GM21515 (cell line): ENCODE measurements at regions not wholly inside any gene's neighbourhood (a gene's known extent, or its start where the extent isn't known, plus 50 kb on each side); places are given as distances from the start of the nearest gene placed in this dataset.
A peak's percentile ranks its signal among the peaks of the same experiment; 100 is the strongest.

Source experiments
- ATAC-seq: cut with Tn5 transposase; IDR thresholded peaks from one replicate; pipeline ENCODE4 v1.9.1; 2021; ENCODE audit not compliant: unreplicated experiment

GRCh38 chr11:116563028-116563711 lies 209.6 kb downstream of the BUD13 start:
- ATAC-seq = no peak

DNA sequence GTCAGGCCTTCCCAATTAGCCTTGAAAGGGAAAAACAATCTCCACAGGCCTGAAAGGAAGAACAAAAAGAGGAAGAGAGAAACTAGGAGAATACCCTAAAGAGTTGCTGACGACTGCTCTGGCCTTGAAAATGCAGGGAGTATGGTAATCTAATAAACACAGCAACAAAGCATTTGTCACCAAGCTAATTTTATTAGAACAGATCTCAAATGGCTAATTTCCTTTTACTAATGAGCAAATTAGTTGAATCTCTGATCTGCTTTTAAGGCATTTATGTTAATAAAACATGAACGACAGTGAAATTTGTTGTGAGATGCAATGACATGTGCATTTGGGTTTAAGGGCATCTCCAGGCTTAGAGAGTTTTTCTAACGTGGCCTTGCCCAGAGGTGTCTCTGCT lies 212.2 kb downstream of the BUD13 start:
- ATAC-seq = no peak

GRCh38 chr11:116558504-116559211 lies 214.1 kb downstream of the BUD13 start:
- no peak for ATAC-seq

GRCh38 chr11:116557282-116557681 lies 215.5 kb downstream of the BUD13 start:
- ATAC-seq = no peak

GRCh38 chr11:116556483-116556882 lies 216.3 kb downstream of the BUD13 start:
- no peak for ATAC-seq

DNA sequence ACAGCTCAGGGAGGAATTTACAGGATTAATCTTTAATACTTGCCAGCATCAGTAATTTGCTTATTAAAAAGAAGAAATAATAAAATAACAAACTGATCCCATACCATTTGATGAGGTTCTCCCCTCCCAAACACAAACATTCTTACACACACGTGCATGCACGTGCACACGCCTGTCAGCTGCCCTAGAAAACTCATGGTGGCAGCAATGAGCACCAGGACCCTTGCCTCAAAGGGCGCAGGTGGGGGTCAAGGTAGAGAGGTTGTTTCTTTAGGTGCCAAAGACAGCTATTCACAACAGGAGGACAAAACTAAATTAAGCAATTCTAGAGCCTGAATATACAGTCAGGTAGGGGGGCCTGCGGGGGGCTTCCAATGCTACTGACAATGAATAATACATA lies 219.3 kb downstream of the BUD13 start:
- ATAC-seq = no peak

DNA sequence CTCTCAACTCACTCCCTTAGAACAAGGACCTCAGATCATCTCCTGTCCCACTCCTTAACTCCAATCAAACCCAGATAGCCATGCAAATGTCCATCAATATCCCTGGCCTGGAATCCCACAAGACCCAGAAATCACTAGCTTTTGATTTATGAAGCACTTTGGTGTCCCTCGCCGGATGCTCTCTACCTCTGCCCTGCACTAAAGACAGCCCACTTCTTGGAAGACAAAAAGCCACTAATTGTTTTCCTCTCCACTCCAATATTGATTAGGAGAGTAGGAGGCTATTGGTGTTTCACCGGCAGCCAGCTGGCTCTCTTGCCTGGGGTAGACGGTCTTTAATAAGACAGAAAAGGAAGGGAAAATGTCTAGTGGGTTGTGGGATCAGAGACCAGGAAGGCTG lies 221.2 kb downstream of the BUD13 start:
- no peak for ATAC-seq

DNA sequence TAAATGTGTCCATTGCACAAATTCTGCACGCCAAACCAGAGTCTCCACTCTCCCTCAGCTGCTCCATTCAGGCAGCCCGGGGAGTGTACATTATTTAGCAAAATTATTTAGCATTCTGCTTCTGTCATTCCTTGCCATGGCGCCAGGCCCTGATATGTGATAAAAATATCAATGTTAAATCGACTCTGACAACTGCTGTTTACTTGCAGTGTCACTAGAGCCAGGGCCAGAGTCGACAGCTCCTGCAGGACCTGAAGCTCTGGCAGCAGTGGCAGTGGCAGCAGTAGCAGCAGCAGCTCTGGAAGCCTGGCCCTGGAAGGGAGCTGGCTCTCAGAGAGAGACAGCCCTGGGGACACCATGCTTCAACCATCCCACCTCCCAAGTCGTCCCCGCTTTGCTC lies 224.5 kb downstream of the BUD13 start:
- no peak for ATAC-seq

- no peak for ATAC-seq
Observed at GRCh38 chr11:116547571-116547970, 225.2 kb downstream of the BUD13 start.

DNA sequence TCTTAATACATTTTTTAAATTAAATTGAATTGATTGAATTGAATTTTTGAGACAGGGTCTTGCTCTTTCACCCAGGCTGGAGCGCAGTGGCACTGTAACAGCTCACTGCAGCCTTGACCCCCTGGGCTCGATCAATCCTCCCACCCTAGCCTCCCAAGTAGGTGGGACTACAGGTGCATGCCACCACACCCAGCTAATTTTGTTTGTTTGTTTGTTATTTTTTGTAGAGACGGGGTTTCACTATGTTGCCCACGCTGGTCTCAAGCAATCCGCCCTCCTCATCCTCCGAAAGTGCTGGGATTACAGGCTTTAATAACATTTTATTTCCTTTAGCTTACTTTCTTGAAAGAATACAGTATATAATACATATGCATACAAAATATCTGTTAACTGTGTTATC lies 226.9 kb downstream of the BUD13 start:
- ATAC-seq = no peak

DNA sequence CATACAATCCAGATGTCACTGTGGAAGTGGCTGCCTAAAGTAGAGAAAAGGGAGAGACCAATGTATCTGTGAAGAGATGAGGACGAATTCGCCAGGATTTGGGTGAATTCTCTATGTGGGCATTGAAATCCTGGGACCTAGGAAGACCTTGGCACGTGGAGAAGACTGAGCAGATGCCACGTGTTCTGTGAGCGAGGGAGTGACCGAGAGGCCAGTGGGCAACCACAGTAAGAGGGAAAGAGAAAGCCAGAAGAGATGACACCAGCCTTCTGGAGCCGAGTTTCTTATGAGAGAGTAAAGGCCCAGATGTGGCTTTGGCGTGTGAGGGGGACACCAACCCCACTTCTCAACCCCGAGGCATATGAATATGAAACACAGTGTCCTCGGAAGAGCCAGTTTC lies 228.1 kb downstream of the BUD13 start:
- no peak for ATAC-seq

GRCh38 chr11:116543911-116544475 lies 228.8 kb downstream of the BUD13 start:
- no peak for ATAC-seq

DNA sequence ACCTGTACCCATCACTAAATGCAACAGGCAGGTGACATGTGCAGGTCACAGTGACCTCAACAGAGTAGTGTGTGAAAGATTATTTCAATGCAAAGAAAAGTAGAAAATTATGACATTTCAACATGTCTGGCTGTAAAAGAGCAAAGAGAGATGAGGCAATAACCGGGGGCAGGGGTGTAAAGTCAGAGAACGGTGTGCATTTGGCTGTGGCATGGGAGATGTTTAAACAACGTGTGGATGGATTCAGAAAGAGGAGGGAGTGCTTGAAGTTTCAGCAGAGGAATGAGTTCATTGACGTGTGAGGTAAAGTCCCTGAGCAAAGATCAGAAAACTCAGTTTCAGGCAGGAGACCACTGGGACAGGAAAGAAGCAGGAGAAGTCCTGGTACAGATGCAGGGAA lies 229.7 kb downstream of the BUD13 start:
- ATAC-seq = no peak

DNA sequence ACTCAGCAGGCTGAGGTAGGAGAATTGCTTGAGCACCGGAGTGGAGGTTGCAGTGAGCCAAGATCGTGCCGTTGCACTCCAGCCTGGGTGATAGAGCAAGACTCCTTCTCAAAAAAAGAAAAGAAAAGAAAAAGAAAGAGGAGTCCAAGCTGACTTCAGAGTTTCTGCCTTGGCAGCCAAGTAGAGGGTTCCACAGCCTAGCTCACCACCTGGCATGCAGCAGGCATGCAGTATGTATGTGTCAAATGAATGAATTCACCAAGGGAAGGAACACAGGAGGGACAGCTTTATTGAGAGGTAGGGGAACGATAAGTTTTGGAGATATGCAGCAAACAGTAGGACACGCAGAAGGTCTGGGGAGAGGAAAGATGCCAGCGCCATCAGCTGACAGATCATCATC lies 230.4 kb downstream of the BUD13 start:
- ATAC-seq = no peak

DNA sequence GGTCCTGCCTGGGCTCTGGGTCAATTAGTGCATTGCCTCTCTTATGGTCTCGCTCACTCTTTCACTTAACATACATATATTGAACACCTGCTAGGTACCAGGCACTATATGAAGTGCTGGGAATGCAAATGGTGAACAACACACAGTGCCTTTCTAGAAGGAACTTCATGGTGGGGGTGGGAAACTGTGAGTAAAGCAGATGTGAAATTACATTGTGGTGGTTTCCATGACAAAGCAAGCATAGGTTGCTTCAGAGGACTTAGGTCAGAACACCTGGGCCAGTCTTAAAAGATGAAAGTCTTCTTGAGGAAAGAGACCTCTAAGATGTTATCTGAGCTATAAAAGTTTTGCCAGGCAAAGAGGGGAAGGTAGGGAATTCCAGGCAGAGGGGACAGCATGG lies 231.3 kb downstream of the BUD13 start:
- peak; percentile 70 for ATAC-seq

GRCh38 chr11:116540645-116541304 lies 232.0 kb downstream of the BUD13 start:
- no peak for ATAC-seq

GRCh38 chr11:116539836-116540418 lies 232.9 kb downstream of the BUD13 start:
- ATAC-seq = no peak

DNA sequence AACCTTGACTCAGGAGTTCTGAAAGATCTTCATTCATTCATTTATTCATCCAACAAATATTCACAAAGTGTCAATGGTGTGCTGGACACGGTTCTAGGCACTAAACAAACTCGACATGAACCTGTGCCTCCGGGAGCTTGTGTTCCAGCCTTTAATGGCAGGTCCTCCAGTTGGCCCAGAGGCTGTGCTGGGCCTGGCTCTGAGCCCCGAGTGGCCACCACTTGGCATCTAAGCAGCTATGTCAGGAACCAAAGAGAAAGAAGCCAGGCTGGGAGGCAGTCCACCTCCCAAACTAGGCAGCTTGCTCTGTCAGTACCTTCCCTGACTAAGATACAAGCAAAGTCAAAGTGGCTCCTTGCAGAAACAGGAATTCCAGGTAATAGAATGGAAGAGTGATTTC lies 233.6 kb downstream of the BUD13 start:
- ATAC-seq = no peak

DNA sequence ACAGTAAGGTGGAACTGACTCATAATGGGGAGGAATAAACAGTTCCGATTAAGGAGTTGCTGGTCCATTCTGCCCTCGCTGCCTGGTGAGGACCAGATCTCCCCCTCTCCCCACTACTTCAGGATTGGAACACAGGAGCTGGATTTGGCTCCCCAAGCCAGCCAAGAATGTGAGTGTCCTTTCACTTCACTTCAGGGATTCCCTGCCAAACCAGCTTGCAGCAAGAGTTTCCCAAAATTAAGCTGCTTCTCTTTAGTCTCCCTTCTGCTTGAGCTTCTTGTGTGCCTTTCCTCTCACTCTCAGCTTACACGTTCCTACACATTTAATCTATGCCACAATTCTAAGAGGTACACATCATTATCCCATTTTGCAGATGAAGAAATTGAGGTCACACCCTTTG lies 234.1 kb downstream of the BUD13 start:
- no peak for ATAC-seq

GRCh38 chr11:116537709-116538108 lies 235.1 kb downstream of the BUD13 start:
- ATAC-seq = no peak

DNA sequence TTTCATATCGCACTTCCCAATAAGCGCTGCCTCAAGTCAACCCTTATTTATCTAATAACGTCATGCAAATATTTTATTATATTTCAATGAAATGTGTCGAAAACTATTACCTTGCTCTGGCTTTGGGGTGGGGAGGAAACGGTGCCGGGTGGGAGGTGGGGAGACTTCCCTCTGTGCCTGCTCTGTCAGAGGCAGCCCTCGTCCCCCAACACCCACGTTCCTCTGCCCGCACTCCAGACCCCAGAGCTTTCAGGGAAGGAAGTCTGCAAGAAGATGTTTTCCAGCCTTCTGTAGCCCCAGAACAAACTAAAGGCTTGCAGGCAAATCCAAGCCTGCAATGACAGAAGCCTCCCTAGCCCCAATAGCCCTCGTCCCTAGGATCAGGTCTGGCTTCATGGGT lies 235.7 kb downstream of the BUD13 start:
- no peak for ATAC-seq

- no peak for ATAC-seq
Observed at GRCh38 chr11:116536416-116536815, 236.4 kb downstream of the BUD13 start.
